ENCODE measurements at regions not wholly inside any gene's neighbourhood (a gene's known extent, or its start where the extent isn't known, plus 50 kb on each side); places are given as distances from the start of the nearest gene placed in this dataset.

- POLR2A ChIA-PET = no interaction called here
- in situ Hi-C loops (cut with HindIII; ENCODE audit: low pct_unique_long_range_greater_than_20kb, low sequenced_read_pairs) (no loop called here), intact Hi-C loops (cut with micrococcal nuclease; ENCODE audit: unreplicated experiment) (no loop called here)
These were observed 644.9 kb upstream of the FANCL start for GRCh38 chr2:58886009-58886408.

GRCh38 chr2:58879834-58880233, 638.7 kb upstream of the FANCL start:
- DNase-seq (ENCODE audit: low read depth, low spot score) (no peak), ATAC-seq (no peak)
- no peaks in the 10 kb centered on the region for H3K9me3 ChIP-seq (ENCODE audit: control insufficient read depth, insufficient read depth, low read depth, low read length)
- TF ChIP-seq REST (IDR thresholded peaks at IDR 0.05; ENCODE audit: insufficient read depth in 1 of 2, low read depth in 2 of 2, low read length in 1 of 2) (no peak), CTCF (IDR thresholded peaks at IDR 0.05) (no peak), TCF7L2 (IDR thresholded peaks at IDR 0.05; ENCODE audit: low read depth, low read length) (no peak), POLR2AphosphoS5 (IDR thresholded peaks at IDR 0.05; ENCODE audit: low read depth, low read length) (no peak), SIN3A (IDR thresholded peaks at IDR 0.05; ENCODE audit: borderline replicate concordance, insufficient read depth, low read depth, low read length) (no peak)
- H3K4me1 ChIP-seq (ENCODE audit: control insufficient read depth, insufficient read depth, low read length) = no peaks in the 10 kb centered on the region
- ChIA-PET CTCF (no interaction called here), POLR2A (no interaction called here)
- BruUV-seq (replicated peaks) = no TSS peak
- H3K4me3 ChIP-seq (ENCODE audit: low read depth in 2 of 2, low read length in 2 of 2) = no peak overlapping the region
- intact Hi-C loops (cut with micrococcal nuclease; ENCODE audit: unreplicated experiment) = no loop called here
- no peak overlapping the region for H3K27ac ChIP-seq (ENCODE audit: low read length)
- in situ Hi-C loops (cut with HindIII; ENCODE audit: low pct_unique_long_range_greater_than_20kb, low sequenced_read_pairs) = no loop called here
- H3K36me3 ChIP-seq (ENCODE audit: control insufficient read depth, insufficient read depth, low read length) = no peaks in the 10 kb centered on the region
- no peaks in the 10 kb centered on the region for H3K27me3 ChIP-seq (ENCODE audit: control insufficient read depth, insufficient read depth, low read length)

More at GRCh38 chr2:58886009-58886408, 644.9 kb upstream of the FANCL start:
- H3K9me3 ChIP-seq (ENCODE audit: control insufficient read depth, insufficient read depth, low read depth, low read length) = no peaks in the 10 kb centered on the region
- no peak overlapping the region for H3K4me3 ChIP-seq (ENCODE audit: low read depth in 2 of 2, low read length in 2 of 2)
- DNase-seq (ENCODE audit: low read depth, low spot score) (no peak), ATAC-seq (no peak)
- no peaks in the 10 kb centered on the region for H3K27me3 ChIP-seq (ENCODE audit: control insufficient read depth, insufficient read depth, low read length)
- no peak for TF ChIP-seq REST (IDR thresholded peaks at IDR 0.05; ENCODE audit: insufficient read depth in 1 of 2, low read depth in 2 of 2, low read length in 1 of 2)
- TF ChIP-seq SIN3A (IDR thresholded peaks at IDR 0.05; ENCODE audit: borderline replicate concordance, insufficient read depth, low read depth, low read length) = no peak
- no peak for TF ChIP-seq POLR2AphosphoS5 (IDR thresholded peaks at IDR 0.05; ENCODE audit: low read depth, low read length)
- no peak for TF ChIP-seq CTCF (IDR thresholded peaks at IDR 0.05)
- no peak for TF ChIP-seq TCF7L2 (IDR thresholded peaks at IDR 0.05; ENCODE audit: low read depth, low read length)
- CTCF ChIA-PET = no interaction called here
- H3K27ac ChIP-seq (ENCODE audit: low read length) = no peak overlapping the region
- no peaks in the 10 kb centered on the region for H3K36me3 ChIP-seq (ENCODE audit: control insufficient read depth, insufficient read depth, low read length)
- no TSS peak for BruUV-seq (replicated peaks)
- no peaks in the 10 kb centered on the region for H3K4me1 ChIP-seq (ENCODE audit: control insufficient read depth, insufficient read depth, low read length)
